T-helper 2 cell (primary cell): ENCODE measurements at regions not wholly inside any gene's neighbourhood (a gene's known extent, or its start where the extent isn't known, plus 50 kb on each side); places are given as distances from the start of the nearest gene placed in this dataset.

Experiments used
- DNase-seq, 5 experiments: peaks; one replicate each; pipeline versions ENCODE4 v3.0.0 to v3.0.0-alpha.2; 2012 to 2022

DNA sequence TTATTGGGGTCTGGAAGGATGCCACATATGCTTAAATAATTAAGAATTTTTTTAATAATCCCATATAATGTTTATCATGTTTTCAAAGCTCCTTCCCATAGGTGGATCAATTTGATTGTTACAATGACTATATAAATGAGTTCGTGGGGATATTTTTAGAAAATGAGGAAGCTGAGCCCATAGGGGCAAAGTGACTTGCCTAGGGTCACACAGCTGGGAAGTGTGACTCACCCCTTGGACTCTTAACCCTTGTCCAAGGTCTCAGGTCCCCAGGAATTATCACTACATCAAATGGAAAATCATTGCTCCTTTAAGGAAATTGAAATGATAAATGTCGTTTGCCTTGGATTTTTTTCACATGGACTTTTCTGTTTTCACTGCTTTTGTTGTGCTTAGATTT is 161.2 kb upstream of the RGMA start:
- no peak for DNase-seq

DNA sequence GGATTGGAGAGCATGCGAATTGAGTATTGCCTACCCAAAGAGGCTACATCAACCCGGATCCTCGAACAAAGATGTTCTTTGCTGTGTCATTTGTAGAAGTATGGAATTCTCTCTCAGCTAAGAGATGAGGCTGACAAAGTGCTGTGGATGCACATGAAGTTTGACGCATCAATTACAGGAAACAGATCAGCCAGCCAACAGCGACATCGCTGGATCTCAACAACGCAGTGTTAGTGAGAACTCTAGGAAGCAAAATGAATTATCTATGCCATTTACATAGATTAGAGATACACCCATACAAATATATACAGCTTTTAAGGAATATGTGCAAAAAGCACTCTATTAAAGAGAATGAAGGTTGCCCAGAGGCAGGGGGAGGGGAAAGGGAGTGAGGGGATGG is 160.6 kb upstream of the RGMA start:
- no peak for DNase-seq

DNA sequence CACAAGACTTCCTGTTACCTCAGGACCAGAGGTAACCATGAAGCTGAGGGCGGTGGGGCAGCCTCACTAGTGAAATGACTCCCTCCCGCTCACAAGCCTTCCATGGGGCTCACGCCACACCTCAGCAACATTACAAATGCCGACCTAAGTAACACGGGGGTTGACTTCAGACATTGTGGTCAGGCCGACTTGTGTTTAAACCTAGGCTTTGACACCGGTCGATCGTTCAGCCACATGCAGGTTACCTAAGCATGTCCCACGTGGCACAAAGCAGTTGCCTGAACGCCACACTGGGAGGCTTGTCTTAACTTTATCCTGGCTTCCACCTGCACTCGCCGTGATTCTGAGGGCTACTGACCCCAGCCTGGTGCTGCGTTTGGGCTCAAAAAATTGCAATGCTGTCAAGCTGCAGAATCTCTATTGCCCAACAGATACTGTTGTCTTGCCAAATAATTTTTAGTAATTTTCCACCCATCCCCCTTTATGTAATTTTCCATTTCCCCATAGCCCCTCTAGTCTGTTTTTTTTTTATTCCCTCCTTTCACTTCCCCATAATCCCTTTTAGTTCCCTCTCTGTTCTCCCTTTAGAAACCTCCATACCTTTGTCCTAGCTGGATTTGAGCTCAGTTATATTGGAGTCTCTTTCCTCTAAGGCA is 158.6 kb upstream of the RGMA start:
- DNase-seq, result no peak

GRCh38 chr15:93246266-93247242 is 157.5 kb upstream of the RGMA start:
- no peak for DNase-seq

DNA sequence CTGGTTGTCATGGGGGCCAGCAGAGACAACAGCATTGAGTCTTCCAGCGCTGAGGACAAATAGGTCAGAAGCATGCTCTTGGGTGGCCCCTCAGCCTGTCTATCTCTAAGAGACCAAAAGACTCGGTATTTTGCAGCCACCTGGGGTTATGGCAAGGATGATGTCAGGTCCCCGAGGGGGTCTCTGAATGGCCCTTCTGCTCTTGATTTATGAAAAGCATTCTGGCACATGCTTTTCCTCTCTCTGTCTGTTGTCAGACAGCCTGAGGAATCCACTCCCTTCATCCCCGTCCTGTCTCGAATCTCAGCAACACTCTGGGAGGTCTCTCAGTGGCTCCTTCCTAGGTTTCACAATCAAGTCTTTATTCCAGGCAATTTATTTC is 156.6 kb upstream of the RGMA start:
- no peak for DNase-seq

- DNase-seq, result no peak
These were observed 156.0 kb upstream of the RGMA start for GRCh38 chr15:93244696-93245660.

DNA sequence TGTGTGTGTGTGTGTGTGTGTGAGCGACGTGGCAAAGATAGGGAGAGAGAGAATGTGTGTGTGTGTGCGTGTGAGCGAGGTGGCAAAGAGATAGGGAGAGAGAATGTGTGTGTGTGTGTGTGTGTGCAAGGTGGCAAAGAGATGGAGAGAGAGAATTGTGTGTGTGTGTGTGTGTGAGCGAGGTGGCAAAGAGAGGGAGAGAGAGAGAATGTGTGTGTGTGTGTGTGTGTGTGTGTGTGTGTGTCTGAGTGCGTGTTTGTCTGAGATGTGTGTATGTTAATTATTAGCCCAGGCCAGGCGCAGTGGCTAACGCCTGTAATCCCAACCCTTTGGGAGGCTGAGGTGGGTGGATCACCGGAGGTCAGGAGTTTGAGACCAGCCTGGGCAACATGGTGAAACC is 154.6 kb upstream of the RGMA start:
- DNase-seq, result no peak

DNA sequence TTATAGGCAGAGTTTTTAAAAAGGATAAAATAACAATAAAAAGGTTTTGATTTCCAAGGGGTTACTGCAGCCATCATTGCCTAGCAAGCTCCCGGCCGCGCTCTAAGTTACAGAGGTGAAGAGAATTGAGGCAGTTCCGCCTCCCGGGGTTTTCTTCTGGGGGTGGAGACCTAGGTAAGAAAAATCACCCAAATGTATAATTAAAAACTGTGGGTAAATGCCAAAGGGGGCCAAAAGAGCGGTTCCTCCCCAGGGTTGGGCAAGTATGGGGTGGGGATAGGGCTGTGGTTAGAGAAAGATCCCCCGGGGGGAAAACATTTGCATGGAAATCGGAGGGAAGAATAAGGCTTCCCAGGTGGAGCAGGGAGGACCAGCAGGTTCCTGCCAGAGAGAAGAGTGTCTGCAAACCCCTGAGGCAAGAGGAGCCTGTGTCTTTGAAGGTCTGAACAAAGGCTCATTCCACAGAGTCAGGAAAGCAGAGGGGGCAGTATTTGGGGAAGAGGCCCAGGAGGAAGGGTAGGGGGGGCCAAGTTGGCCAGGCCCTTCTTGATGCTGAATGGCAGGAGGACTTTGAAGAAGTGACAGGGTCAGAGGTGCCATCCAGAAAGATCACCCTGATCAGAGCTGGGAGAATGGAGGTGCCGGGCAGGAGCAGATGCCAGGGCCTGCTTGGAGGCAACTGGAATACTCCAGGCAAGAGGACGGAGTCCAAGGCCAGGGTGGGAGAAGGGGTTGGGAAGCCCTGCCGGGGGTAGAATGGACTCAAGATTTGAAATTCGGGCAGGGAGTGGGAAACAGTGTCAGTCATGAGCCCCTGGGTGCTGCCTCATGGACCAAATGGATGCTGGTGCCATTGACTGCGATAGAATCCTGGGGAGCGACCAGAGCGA is 152.9 kb upstream of the RGMA start:
- no peak for DNase-seq

DNA sequence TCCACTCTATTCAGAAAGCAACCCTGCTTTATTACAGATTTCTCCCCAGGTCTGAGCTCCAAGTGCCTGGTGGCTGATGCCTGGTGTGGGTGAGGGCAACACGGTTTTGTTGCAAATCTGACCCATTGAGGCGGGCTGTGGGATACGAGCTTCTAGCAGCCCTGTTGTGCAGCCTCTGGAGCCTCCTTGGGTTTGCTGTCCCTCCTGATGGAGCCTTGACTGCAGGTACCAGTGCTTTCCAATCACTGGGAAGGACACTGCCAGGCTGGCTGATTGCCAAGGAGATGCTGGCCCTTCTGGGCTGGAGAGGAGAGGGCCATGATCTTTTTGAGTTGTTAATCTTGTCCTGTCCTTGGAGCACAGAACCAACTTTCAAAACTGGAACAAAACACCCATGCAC is 151.0 kb upstream of the RGMA start:
- DNase-seq, result no peak

DNA sequence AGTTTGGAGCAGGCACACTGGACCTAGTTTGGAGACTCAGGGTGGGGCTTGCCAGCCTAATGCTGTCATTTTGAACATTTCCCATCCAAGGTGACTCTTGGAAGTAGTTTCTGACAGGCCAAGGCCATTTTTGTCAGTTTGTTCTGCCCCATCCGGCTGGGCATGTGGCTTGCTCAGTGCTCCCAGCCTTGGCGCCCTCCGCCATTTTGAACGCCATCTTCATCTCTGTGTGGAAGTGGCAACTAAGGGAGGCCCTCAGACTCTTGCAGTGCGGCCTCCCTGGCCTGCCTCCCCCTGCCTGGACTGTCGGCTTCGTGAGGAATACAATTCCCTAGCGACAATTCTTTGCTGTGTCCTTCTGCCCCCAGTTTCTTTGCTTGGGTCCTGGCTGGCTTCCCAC is 150.6 kb upstream of the RGMA start:
- DNase-seq, result no peak

DNA sequence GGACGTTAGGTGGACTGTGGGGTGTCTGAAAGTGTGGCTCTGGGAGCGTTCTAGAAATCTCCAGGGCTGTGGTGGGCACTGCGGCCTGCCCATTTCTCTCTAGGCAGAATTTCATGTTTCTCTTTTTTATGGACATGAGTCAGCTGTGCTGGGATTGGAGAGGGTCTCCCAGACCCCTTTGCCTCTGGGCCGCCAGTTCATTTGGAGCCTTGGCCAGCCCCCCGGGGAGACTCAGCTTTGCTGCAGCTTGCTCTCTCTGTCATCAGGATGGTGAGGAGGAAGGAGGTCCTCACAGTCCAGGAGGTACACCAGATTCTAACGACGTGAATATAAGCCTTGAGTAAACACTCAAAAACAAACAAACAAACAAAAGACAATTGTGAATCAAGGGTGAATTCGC is 149.6 kb upstream of the RGMA start:
- DNase-seq, result no peak

GRCh38 chr15:93235926-93236780 is 147.1 kb upstream of the RGMA start:
- no peak for DNase-seq

DNA sequence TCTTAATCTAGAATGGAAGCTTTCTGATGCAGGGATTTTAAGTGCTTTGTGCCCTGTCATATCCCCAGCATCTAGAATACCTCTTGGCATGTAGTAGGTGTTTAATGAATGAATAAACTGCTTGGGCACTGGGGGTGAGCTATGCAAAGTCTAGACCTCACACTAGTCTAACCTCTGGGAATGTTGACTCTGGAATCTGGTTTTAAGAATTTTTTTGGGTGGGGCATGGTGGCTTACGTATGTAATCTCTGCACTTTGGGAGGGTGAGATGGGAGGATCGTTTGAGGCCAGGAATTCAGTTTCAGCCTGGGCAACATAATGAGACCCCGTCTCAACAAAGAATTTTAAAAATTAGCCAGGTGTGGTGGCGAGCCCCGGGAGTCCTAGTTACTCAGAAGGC is 146.3 kb upstream of the RGMA start:
- no peak for DNase-seq

DNA sequence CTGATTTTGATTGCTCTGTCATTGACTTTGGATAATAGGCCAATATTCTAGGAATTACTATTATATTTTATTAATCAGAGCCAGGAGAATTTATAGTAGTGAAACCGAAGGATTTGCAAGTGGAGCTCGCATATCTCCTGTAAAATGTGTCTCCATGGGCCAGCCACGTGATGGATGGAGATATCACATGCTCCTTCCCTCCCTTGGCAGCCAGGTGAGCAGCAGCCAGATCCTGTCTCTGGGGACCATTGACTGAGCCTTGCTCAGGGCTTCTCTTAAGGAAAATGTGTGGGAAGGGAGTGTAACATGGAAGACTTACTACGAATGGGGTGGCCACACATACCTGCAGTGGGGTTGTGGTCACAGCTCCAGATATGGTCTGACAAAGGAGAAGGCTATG is 144.7 kb upstream of the RGMA start:
- DNase-seq, result no peak

DNA sequence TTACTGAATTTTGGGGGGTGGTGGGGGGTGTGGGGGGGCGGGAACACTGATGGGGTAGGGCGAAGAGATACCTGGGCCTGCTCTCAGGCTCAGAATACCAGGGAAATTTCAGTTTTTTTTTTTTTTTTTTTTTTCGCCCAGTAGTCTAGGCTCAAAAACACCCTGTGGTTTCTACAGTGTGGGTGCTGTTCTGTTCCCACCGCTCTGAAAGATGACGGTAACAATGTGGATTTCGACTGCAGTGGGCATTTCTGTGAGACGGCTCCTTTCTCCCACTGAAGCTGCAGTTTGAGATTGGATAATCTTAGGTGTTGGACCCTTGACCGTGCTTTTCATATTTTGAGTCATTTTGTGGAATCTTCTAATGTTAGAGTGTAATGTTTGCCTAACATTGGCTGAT is 143.8 kb upstream of the RGMA start:
- no peak for DNase-seq

GRCh38 chr15:93231994-93232393 is 143.0 kb upstream of the RGMA start:
- no peak for DNase-seq

GRCh38 chr15:93231261-93231925 is 142.4 kb upstream of the RGMA start:
- peak in 1 of 5 experiments; percentile 74 for DNase-seq

DNA sequence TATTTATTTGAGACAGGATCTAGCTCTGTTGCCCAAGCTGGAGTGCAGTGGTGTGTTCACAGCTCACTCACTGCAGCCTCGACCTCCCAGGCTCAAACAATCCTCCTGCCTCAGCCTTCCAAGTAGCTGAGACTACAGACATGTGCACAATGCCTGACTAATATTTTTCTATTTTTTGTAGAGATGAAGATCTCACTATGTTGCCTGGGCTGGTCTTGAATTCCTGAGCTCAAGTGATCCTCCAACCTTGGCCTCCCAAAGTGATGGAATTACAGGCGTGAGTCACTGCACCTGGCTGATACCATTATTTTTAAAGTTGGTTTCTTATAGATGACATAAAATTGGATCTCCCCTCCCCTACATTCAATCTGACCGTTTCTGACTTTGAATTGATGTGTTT is 139.5 kb upstream of the RGMA start:
- DNase-seq, result no peak

- DNase-seq, result peak in 1 of 5 experiments; percentile 34
These were observed 134.8 kb upstream of the RGMA start for GRCh38 chr15:93223803-93224202.

- DNase-seq, result no peak
These were observed 132.7 kb upstream of the RGMA start for GRCh38 chr15:93221759-93222158.
